HG03432 (cell line): ENCODE measurements at regions not wholly inside any gene's neighbourhood (a gene's known extent, or its start where the extent isn't known, plus 50 kb on each side); places are given as distances from the start of the nearest gene placed in this dataset.

ENCODE experiments used
- ATAC-seq: cut with Tn5 transposase; IDR thresholded peaks from one replicate; pipeline ENCODE4 v1.9.1; 2021; ENCODE audit warnings: mild to moderate bottlenecking, moderate library complexity; ENCODE audit not compliant: unreplicated experiment

GRCh38 chr11:128116447-128116846 lies 470.9 kb downstream of the ETS1 start:
- no peak for ATAC-seq

- ATAC-seq, result no peak
Observed at GRCh38 chr11:128105950-128106349, 481.4 kb downstream of the ETS1 start.

- no peak for ATAC-seq
Observed at GRCh38 chr11:128105511-128105910, 481.8 kb downstream of the ETS1 start.

GRCh38 chr11:128103278-128103873 lies 484.0 kb downstream of the ETS1 start:
- no peak for ATAC-seq

- no peak for ATAC-seq
Observed at GRCh38 chr11:128098781-128099180, 488.6 kb downstream of the ETS1 start.

- ATAC-seq, result no peak
Observed at GRCh38 chr11:128095466-128095981, 491.8 kb downstream of the ETS1 start.

GRCh38 chr11:128093689-128094088 lies 493.7 kb downstream of the ETS1 start:
- no peak for ATAC-seq

- no peak for ATAC-seq
Observed at GRCh38 chr11:128089962-128090361, 497.4 kb downstream of the ETS1 start.

- ATAC-seq, result no peak
Observed at GRCh38 chr11:128086794-128087193, 500.6 kb downstream of the ETS1 start.

GRCh38 chr11:128085276-128085675 lies 502.1 kb downstream of the ETS1 start:
- ATAC-seq, result no peak

- no peak for ATAC-seq
Observed at GRCh38 chr11:128082574-128082973, 504.8 kb downstream of the ETS1 start.

GRCh38 chr11:128069665-128070064 lies 517.7 kb downstream of the ETS1 start:
- no peak for ATAC-seq

- ATAC-seq, result no peak
Observed at GRCh38 chr11:128067780-128068179, 519.6 kb downstream of the ETS1 start.

GRCh38 chr11:128066399-128066798 lies 521.0 kb downstream of the ETS1 start:
- no peak for ATAC-seq

GRCh38 chr11:128061281-128061871 lies 526.0 kb downstream of the ETS1 start:
- ATAC-seq, result no peak

GRCh38 chr11:128058580-128059208 lies 528.7 kb downstream of the ETS1 start:
- no peak for ATAC-seq

- no peak for ATAC-seq
Observed at GRCh38 chr11:128057786-128058395, 529.5 kb downstream of the ETS1 start.

GRCh38 chr11:128055576-128056217 lies 531.7 kb downstream of the ETS1 start:
- no peak for ATAC-seq

GRCh38 chr11:128053981-128054931 lies 533.1 kb downstream of the ETS1 start:
- ATAC-seq, result peak; percentile 65
